Endodermal cell (in vitro differentiated cells): ENCODE measurements at regions not wholly inside any gene's neighbourhood (a gene's known extent, or its start where the extent isn't known, plus 50 kb on each side); places are given as distances from the start of the nearest gene placed in this dataset.

Source experiments
- DNase-seq: peaks from one replicate; pipeline ENCODE4 v3.0.0-alpha.2; 2017
- H3K27ac ChIP-seq: 2 replicates; pipeline ENCODE4 v1.5.1; 2013; ENCODE audit warnings: mild to moderate bottlenecking, low read depth, low read length, moderate library complexity
- H3K27me3 ChIP-seq: 2 replicates; pipeline ENCODE4 v1.6.1; 2013; ENCODE audit warnings: mild to moderate bottlenecking, low read length, moderate library complexity; ENCODE audit not compliant: insufficient read depth, control insufficient read depth, poor library complexity, severe bottlenecking
- H3K36me3 ChIP-seq: 2 replicates; pipeline ENCODE4 v1.7.0; 2013; ENCODE audit warnings: mild to moderate bottlenecking, low read length, moderate library complexity; ENCODE audit not compliant: control insufficient read depth, insufficient read depth
- H3K4me1 ChIP-seq: one replicate; pipeline ENCODE4 v1.7.0; 2013; ENCODE audit warnings: low read length; ENCODE audit not compliant: control insufficient read depth, insufficient read depth
- H3K4me3 ChIP-seq: 2 replicates; pipeline ENCODE4 v1.5.1; 2013; ENCODE audit warnings: mild to moderate bottlenecking, low read length, moderate library complexity
- H3K9ac ChIP-seq: 2 replicates; pipeline ENCODE4 v1.6.1; 2013; ENCODE audit warnings: mild to moderate bottlenecking, low read length, moderate library complexity; ENCODE audit not compliant: poor library complexity, severe bottlenecking; ENCODE audit errors: extremely low read depth
- H3K9me3 ChIP-seq: 2 replicates; pipeline ENCODE4 v1.6.1; 2013; ENCODE audit warnings: mild to moderate bottlenecking, low read length, moderate library complexity; ENCODE audit not compliant: control insufficient read depth
- H3K27ac Mint-ChIP-seq: 2 replicates; pipeline ENCODE4 v1.8.0; 2020; ENCODE audit warnings: mixed read lengths
- H3K27me3 Mint-ChIP-seq: 2 replicates; pipeline ENCODE4 v1.8.0; 2021; ENCODE audit warnings: mild to moderate bottlenecking, mixed read lengths; ENCODE audit not compliant: insufficient read depth
- H3K36me3 Mint-ChIP-seq: 2 replicates; pipeline ENCODE4 v1.8.0; 2020; ENCODE audit warnings: low read depth, mixed read lengths
- H3K4me1 Mint-ChIP-seq: 2 replicates; pipeline ENCODE4 v1.8.0; 2020; ENCODE audit warnings: mixed read lengths
- H3K4me3 Mint-ChIP-seq: 2 replicates; pipeline ENCODE4 v1.8.0; 2020; ENCODE audit warnings: mild to moderate bottlenecking, moderate library complexity, mixed read lengths
- H3K9me3 Mint-ChIP-seq: 2 replicates; pipeline ENCODE4 v1.8.0; 2020; ENCODE audit warnings: mild to moderate bottlenecking, mixed read lengths
- CTCF ChIP-seq: fragments of 200-600 bp; sonication (generic); conservative IDR thresholded peaks from 2 replicates; pipeline ENCODE4 v1.5.0; 2021; ENCODE audit warnings: antibody characterized with exemption, mild to moderate bottlenecking
- WGBS, 2 experiments: methylation state at CpG; one replicate each; pipeline versions ENCODE4 v1.1.5 to v1.1.7; 2013; ENCODE audit warnings: missing lambda C conversion rate in 2 of 2, mixed read lengths in 1 of 2; ENCODE audit not compliant: insufficient coverage in 1 of 2, insufficient read length in 1 of 2; 5-methylcytosine and 5-hydroxymethylcytosine counted together

DNA sequence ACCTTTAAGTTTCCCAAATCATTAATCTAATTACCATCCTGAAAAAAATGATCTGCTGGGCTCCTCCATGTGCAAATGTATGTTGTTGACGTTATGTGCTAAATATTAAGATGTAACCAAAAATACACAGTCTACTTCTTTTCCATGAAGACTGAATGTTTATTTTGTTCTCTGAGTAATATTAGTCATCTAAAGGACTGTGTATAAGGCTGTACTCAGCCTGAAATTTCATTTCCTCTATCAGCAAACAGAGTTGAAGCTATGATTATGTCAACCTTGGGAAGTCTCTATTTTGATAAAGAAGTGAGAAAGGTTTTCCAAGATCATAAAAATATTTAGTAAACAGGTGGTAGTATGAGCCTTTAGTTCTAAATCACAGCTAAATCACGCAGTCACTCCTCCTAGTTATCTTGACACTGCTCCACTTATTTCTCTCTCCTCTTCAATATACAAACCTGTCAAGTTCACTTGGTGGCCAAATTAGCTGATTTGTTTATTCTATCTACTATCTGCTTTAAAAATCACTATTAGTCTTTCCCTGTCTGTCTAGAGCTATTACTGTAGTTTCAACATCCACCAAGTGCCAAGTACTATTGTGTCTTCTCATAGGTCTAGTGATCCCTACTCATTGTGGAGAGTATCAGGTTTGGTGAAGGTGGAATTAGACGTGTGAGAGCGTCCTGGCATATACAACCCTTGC lies 211.7 kb upstream of the STARD13 start:
- Histone ChIP-seq H3K9me3 (no peaks in the 10 kb centered on the region), H3K9ac (no peak overlapping the region), H3K27me3 (no peaks in the 10 kb centered on the region), H3K27ac (no peak overlapping the region), H3K4me3 (no peak overlapping the region), H3K36me3 (no peaks in the 10 kb centered on the region), H3K4me1 (no peaks in the 10 kb centered on the region)
- WGBS, 2 experiments, result 85 to 86% methylated on average over 1 to 3 of the region's 4 CpGs
- Mint-ChIP-seq H3K4me1 (peaks cover 15% of the 10 kb centered on the region), H3K9me3 (peaks cover 8% of the 10 kb centered on the region), H3K27me3 (no peaks in the 10 kb centered on the region), H3K4me3 (no peak overlapping the region), H3K27ac (no peak overlapping the region), H3K36me3 (no peaks in the 10 kb centered on the region)
- no peak for DNase-seq
- no peak for TF ChIP-seq CTCF

DNA sequence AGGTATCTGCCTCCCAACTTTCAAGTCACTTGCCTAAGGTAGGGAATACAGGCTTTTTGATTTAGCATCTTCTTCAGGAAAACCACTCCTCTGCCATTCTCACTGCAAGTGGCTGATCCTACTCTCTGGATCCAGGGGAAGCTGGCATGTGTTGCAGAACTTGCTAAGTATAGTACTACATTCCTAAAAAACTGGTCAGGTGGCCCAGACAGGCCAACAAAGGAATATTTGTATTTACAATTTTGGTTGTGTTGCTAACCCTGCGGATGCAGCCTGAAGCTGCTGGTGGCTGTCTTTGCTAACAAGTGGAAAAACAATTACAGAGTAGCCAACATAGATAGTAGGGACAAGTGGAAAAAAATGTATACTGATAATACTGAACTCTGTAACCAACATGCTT lies 222.5 kb upstream of the STARD13 start:
- no peak for TF ChIP-seq CTCF
- Histone ChIP-seq H3K27ac (no peak overlapping the region), H3K4me3 (no peak overlapping the region), H3K9me3 (no peaks in the 10 kb centered on the region), H3K27me3 (no peaks in the 10 kb centered on the region), H3K36me3 (no peaks in the 10 kb centered on the region), H3K4me1 (no peaks in the 10 kb centered on the region), H3K9ac (no peak overlapping the region)
- Mint-ChIP-seq H3K4me1 (peaks cover 2% of the 10 kb centered on the region), H3K27ac (no peak overlapping the region), H3K27me3 (no peaks in the 10 kb centered on the region), H3K4me3 (no peak overlapping the region), H3K36me3 (no peaks in the 10 kb centered on the region), H3K9me3 (peaks cover 2% of the 10 kb centered on the region)
- WGBS, 2 experiments, result 85 to 100% methylated on average over 1 of the region's 1 CpG
- no peak for DNase-seq

DNA sequence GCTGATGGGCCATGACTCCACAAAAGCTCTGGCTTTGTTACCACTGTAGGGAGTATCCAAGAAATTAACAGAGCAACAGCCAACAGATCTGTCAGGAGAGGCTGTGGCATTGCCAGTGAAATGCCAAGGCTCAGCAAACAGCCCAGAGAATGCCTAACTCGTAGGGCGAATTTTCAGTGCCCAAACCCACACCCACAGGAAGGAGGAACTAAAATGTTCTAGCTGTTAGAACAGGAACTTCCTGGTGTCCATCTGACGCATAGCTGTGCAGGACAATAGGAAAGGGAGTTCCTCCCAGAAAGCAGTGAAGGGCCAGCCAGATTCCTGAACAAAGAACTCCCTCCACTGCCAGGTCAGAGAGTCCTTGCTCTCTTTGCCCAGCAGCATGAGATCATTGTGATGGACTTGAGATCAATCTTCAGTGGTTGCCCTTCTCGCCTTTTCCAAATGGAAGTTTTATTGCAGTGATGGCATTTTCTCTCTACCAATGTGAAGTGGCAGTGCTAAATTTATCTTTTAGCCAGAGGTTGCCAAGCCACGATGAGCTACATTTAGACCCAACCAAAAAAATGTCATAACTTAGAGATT lies 224.2 kb upstream of the STARD13 start:
- H3K4me3 Mint-ChIP-seq, result no peak overlapping the region
- Histone ChIP-seq H3K4me1 (peaks cover 6% of the 10 kb centered on the region), H3K27ac (no peak overlapping the region), H3K36me3 (no peaks in the 10 kb centered on the region), H3K4me3 (no peak overlapping the region), H3K27me3 (no peaks in the 10 kb centered on the region), H3K9ac (no peak overlapping the region), H3K9me3 (no peaks in the 10 kb centered on the region)
- H3K27ac Mint-ChIP-seq, result no peak overlapping the region
- WGBS, 2 experiments, result 91 to 94% methylated on average over 2 to 5 of the region's 5 CpGs
- peaks cover 19% of the 10 kb centered on the region for H3K4me1 Mint-ChIP-seq
- H3K9me3 Mint-ChIP-seq, result peaks cover 2% of the 10 kb centered on the region
- no peak for TF ChIP-seq CTCF
- no peaks in the 10 kb centered on the region for H3K36me3 Mint-ChIP-seq
- DNase-seq, result no peak
- H3K27me3 Mint-ChIP-seq, result no peaks in the 10 kb centered on the region
